HG02610 (cell line): ENCODE measurements at regions not wholly inside any gene's neighbourhood (a gene's known extent, or its start where the extent isn't known, plus 50 kb on each side); places are given as distances from the start of the nearest gene placed in this dataset.

Experiments used
- ATAC-seq: cut with Tn5 transposase; IDR thresholded peaks from one replicate; pipeline ENCODE4 v1.9.1; 2021; ENCODE audit warnings: mild to moderate bottlenecking, moderate library complexity; ENCODE audit not compliant: unreplicated experiment

DNA sequence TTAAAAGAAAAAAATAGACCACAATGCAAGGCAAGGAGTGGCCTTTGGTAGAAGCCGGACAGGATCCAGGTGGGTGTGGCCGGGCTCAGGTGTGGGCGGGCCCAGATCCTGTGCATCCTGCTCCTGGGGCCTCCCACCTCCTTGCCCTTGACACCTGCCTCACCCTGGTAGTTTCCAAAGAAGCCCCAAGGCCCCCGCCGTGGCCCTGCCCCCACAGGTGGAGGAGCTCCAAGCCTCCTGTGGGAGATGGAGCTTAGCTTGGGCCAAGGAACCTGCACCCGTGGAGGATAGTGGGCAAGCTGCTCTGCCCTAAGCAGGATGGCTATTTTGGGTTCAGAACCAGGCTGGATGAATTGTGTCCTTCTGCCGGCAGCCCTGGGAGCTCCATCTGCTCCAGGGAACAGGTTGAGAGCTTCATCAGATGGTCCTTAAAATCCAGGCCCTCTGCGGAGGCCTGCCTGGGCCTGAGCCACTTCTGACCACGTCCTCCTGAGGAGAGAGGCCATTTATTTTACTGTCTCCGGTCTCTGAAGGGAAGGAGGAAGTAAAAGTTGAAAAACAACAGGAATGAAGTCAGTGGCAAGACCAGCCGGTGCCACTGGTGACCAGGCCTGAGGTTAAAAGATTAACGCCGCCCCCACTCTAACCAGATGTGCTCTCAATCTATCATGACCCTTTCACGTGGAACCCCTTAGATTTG, 53.9 kb upstream of the KLF13 start:
- ATAC-seq, result no peak

GRCh38 chr15:31273258-31273941, 53.2 kb upstream of the KLF13 start:
- ATAC-seq, result no peak

- ATAC-seq, result no peak
These were observed 51.9 kb upstream of the KLF13 start for GRCh38 chr15:31274496-31275330.

DNA sequence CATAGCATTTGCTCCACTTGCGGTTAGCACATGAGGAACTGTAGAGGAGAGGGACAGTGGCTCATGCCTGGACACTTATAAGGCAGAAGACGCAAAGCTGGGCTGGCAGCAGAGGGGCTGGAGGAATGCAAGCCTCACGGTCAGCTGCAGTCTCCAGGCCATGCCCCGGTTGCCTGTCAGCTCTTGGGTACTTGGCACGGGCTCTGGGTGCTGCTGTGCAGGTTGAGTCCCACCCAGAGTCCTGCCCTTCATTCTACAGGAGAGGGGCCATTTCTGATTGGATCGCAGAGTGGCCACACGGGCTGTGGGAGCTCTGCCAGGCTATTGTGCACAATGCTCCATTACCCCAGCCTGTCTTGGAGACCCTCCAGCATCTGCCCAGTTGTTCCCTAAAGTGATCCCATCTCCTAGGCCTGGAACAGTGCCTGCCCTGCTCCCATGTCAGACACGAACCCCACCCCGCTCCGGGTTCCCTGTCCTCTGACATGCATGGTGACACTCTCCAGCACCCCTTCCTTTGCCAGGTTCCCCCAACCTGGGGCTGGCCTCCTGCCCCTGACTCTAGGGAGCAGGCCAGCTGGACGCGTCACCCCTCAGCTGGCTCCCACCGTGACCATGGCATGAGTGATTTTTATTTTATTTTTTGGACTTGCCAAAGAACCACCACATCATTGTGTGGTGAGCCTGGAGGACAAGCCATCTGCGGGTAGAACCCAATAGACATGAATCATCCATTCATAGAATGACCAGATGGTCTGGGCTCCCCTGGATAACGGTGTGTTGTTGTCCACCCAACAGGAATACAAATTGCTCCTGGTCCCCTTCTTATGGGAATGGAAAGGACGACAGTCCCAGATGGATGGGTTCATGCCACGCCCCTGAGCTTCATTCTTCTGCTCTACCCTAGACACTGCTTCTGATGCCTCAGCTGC, 51.0 kb upstream of the KLF13 start:
- ATAC-seq, result no peak

- no peak for ATAC-seq
These were observed 49.9 kb upstream of the KLF13 start for GRCh38 chr15:31276596-31277298.
